ENCODE measurements at regions not wholly inside any gene's neighbourhood (a gene's known extent, or its start where the extent isn't known, plus 50 kb on each side); places are given as distances from the start of the nearest gene placed in this dataset.

- no peak for TF ChIP-seq YY1 (IDR thresholded peaks at IDR 0.05; ENCODE audit: insufficient read depth, insufficient read length)
- no peak for TF ChIP-seq ZNF274 (IDR thresholded peaks at IDR 0.05; ENCODE audit: low read depth, low read length)
Observed at GRCh38 chr15:95260856-95261255, 1029.5 kb downstream of the MCTP2 start.
